ENCODE measurements at regions not wholly inside any gene's neighbourhood (a gene's known extent, or its start where the extent isn't known, plus 50 kb on each side); places are given as distances from the start of the nearest gene placed in this dataset.
A peak's percentile ranks its signal among the peaks of the same experiment; 100 is the strongest.

DNA sequence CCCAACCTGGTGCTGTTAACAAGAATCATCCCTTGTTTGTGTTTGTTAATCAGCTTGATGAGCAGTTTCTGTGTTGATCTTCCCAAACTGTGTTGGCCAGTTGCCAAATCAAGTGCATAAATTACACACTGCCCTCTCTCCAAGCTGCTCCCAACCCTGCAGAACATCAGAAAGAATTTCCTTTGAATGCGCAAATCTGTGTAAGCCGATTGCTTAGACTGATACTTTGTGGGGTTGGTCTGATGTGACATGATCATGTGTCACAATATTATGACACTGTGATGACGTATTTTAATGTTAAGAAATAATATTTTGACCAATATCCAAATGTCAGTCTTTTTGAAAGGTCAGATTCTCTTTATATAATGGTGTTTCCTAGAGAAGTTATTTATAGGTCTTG lies 766.4 kb upstream of the WWC1 start:
- peak; percentile 9 for DNase-seq

- DNase-seq: no peak
These were observed 762.8 kb upstream of the WWC1 start for GRCh38 chr5:167528651-167529050.

- DNase-seq: peak; percentile 9
These were observed 760.9 kb upstream of the WWC1 start for GRCh38 chr5:167530548-167530947.

DNA sequence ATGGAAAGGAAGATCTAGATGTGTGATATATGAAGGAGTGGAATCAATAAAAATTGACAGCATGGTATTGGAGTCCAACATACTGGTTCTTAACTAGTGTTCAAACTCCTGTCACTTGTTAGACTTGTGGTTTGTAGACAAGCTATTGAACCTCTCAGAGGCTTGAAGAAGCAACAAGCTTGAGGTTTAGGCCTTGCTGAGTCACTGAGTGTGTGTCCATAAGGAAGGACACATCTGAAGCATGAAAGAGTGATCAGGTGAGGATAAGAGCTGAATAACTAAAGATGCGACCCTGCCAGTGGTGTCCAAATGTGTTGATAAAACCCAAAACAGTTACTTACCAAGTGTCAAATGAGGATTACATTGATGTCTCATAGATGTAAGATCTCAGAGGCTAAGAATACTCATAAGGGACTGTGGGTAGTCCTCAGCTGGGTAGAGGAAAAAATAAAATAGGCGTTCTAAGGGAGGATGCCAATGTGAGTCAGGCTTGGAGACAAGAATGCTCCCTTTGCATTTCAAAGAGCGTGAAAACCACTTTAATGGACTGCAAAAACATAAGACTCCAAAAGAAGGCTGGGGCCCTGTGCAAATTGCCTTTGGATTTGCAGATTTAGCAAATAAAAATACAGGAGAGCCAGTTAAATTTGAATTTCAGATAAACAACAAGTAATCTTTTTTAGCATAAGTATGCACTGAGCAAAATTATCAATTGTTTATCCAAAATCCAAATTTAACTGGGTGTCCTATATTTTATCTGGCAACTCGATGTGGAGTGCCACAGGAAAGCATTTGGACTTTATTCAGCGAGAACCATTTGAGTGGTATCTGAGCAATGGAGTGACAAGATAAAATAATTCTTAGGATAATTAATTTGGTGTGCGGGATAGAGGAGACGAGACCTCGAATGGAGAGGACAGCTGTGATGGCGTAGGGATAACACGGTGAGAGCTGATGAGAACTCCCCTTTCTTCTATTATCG lies 757.3 kb upstream of the WWC1 start:
- DNase-seq: no peak

GRCh38 chr5:167539747-167540146 lies 751.7 kb upstream of the WWC1 start:
- no peak for DNase-seq

GRCh38 chr5:167546270-167546669 lies 745.2 kb upstream of the WWC1 start:
- DNase-seq: no peak

DNA sequence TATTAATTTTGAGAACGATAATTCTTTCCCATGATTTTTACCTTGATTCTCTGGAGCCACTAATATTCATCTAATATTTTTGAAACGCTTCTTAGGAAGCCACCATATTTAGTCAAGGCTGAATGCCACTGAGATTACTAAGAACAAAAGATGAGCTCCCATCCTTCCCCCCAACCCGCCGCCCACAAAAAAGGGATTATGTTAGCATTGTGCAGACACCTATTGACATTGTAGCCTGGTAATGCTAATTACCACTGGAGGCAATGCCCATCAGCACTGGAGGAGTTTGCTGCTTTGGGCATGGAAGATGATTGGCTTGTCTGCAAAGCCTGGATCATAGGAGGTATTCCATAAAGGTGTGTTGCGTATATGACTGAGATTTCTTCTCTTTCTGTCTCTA lies 739.1 kb upstream of the WWC1 start:
- no peak for DNase-seq

DNA sequence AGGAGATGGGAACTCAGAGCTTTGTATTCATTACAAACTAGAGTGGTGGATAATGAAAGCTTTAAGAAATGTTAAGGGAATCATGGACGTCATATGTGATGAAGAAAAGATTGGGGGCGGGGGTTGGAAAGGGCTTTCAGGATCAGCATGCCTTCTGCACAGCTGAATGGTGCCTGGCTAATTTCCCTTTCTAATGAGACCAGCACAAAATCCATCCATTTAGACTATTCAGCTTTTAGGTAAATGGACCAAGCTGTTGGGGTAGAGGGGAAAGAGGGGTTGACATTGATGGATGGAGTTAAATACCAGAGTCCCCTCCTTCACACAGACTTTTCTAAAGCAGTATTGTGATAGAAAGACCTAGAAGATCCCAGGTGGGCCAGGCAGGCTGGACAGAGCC lies 737.9 kb upstream of the WWC1 start:
- DNase-seq: no peak

GRCh38 chr5:167554564-167555290 lies 736.7 kb upstream of the WWC1 start:
- DNase-seq: no peak

- no peak for DNase-seq
These were observed 735.8 kb upstream of the WWC1 start for GRCh38 chr5:167555565-167556166.

GRCh38 chr5:167557359-167557758 lies 734.1 kb upstream of the WWC1 start:
- DNase-seq: no peak

- no peak for DNase-seq
These were observed 729.6 kb upstream of the WWC1 start for GRCh38 chr5:167561796-167562195.

GRCh38 chr5:167564275-167564674 lies 727.2 kb upstream of the WWC1 start:
- no peak for DNase-seq

GRCh38 chr5:167565189-167565954 lies 726.1 kb upstream of the WWC1 start:
- DNase-seq: peak; percentile 24

GRCh38 chr5:167570431-167570830 lies 721.0 kb upstream of the WWC1 start:
- no peak for DNase-seq

DNA sequence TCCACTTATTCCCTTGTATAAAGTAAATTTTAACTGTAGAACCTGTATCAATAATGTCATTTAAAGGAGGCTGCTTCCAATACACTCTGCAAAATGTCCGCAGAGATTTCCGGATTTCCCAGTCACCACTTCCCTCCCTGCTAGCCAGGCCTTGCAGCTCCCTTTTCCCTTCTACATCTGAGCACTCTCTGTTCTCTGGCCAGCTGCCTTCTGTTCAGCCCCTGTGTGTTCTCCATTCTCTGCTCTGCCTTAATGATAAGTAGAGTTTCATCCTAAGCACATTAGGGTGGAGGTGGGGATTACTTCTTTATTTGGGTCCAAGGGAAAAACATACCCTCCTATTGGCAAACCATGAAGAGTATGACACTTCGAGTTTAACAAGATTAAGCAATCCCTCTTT lies 719.6 kb upstream of the WWC1 start:
- no peak for DNase-seq

- peak; percentile 70 for DNase-seq
These were observed 717.9 kb upstream of the WWC1 start for GRCh38 chr5:167573370-167574127.

- DNase-seq: no peak
These were observed 717.0 kb upstream of the WWC1 start for GRCh38 chr5:167574464-167574863.

- no peak for DNase-seq
These were observed 716.1 kb upstream of the WWC1 start for GRCh38 chr5:167575330-167575729.

GRCh38 chr5:167576126-167576525 lies 715.3 kb upstream of the WWC1 start:
- no peak for DNase-seq

- DNase-seq: no peak
These were observed 714.5 kb upstream of the WWC1 start for GRCh38 chr5:167576897-167577296.

- DNase-seq: no peak
These were observed 713.8 kb upstream of the WWC1 start for GRCh38 chr5:167577616-167578015.
